ENCODE measurements at regions not wholly inside any gene's neighbourhood (a gene's known extent, or its start where the extent isn't known, plus 50 kb on each side); places are given as distances from the start of the nearest gene placed in this dataset.

- TF ChIP-seq, protein P1, sequence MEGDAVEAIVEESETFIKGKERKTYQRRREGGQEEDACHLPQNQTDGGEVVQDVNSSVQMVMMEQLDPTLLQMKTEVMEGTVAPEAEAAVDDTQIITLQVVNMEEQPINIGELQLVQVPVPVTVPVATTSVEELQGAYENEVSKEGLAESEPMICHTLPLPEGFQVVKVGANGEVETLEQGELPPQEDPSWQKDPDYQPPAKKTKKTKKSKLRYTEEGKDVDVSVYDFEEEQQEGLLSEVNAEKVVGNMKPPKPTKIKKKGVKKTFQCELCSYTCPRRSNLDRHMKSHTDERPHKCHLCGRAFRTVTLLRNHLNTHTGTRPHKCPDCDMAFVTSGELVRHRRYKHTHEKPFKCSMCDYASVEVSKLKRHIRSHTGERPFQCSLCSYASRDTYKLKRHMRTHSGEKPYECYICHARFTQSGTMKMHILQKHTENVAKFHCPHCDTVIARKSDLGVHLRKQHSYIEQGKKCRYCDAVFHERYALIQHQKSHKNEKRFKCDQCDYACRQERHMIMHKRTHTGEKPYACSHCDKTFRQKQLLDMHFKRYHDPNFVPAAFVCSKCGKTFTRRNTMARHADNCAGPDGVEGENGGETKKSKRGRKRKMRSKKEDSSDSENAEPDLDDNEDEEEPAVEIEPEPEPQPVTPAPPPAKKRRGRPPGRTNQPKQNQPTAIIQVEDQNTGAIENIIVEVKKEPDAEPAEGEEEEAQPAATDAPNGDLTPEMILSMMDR (IDR thresholded peaks at IDR 0.05; ENCODE audit: unreplicated experiment): no peak
- DNase-seq (ENCODE audit: low spot score in 2 of 2, unreplicated experiment in 2 of 2): no peak
Measured at GRCh38 chr16:80144191-80144590, 396.6 kb upstream of the DYNLRB2 start.

GRCh38 chr16:80142940-80143339 lies 397.9 kb upstream of the DYNLRB2 start:
- TF ChIP-seq, protein P1 (IDR thresholded peaks at IDR 0.05; ENCODE audit: unreplicated experiment): no peak
- Mint-ChIP-seq H3K27me3 (ENCODE audit: low read depth) (peaks cover 13% of the 10 kb centered on the region), H3K27ac (no peak overlapping the region), H3K36me3 (no peaks in the 10 kb centered on the region), H3K9me3 (peaks cover 29% of the 10 kb centered on the region), H3K4me1 (no peaks in the 10 kb centered on the region), H3K4me3 (no peak overlapping the region)
- no peak for DNase-seq (ENCODE audit: low spot score in 2 of 2, unreplicated experiment in 2 of 2)

More at GRCh38 chr16:80144191-80144590, 396.6 kb upstream of the DYNLRB2 start:
- H3K4me1 Mint-ChIP-seq: no peaks in the 10 kb centered on the region
- H3K36me3 Mint-ChIP-seq: no peaks in the 10 kb centered on the region
- no peak overlapping the region for H3K27ac Mint-ChIP-seq
- H3K9me3 Mint-ChIP-seq: peaks cover 29% of the 10 kb centered on the region
- H3K4me3 Mint-ChIP-seq: no peak overlapping the region
- H3K27me3 Mint-ChIP-seq (ENCODE audit: low read depth): peaks cover 17% of the 10 kb centered on the region

GRCh38 chr16:80142281-80142680 lies 398.5 kb upstream of the DYNLRB2 start:
- H3K36me3 Mint-ChIP-seq: no peaks in the 10 kb centered on the region
- H3K9me3 Mint-ChIP-seq: peaks cover 33% of the 10 kb centered on the region
- H3K27ac Mint-ChIP-seq: no peak overlapping the region
- DNase-seq (ENCODE audit: low spot score in 2 of 2, unreplicated experiment in 2 of 2): no peak
- TF ChIP-seq, protein P1 (IDR thresholded peaks at IDR 0.05; ENCODE audit: unreplicated experiment): no peak
- H3K4me3 Mint-ChIP-seq: no peak overlapping the region
- H3K4me1 Mint-ChIP-seq: no peaks in the 10 kb centered on the region
- peaks cover 7% of the 10 kb centered on the region for H3K27me3 Mint-ChIP-seq (ENCODE audit: low read depth)

DNA sequence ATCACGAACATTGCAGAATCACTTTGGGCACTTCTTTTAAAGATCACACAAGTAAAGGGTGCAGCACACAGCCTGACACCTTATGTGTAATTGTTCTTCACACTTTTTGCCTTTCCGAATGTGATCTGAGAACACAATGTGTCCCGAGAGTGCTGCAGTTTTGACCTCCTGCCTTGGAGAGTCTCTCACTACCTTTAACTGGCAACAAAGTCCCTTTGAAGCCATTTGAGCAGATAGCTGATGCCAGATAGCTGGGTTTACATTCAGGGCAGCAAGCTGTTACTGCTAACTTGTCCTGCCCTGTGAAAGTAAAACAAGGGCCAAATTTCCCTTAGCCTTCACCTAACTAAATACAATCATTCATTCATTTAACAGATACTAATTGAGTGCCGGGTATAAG lies 411.0 kb upstream of the DYNLRB2 start:
- H3K4me1 Mint-ChIP-seq: no peaks in the 10 kb centered on the region
- H3K27ac Mint-ChIP-seq: no peak overlapping the region
- no peak for DNase-seq (ENCODE audit: low spot score in 2 of 2, unreplicated experiment in 2 of 2)
- TF ChIP-seq, protein P1 (IDR thresholded peaks at IDR 0.05; ENCODE audit: unreplicated experiment): no peak
- H3K27me3 Mint-ChIP-seq (ENCODE audit: low read depth): peaks cover 31% of the 10 kb centered on the region
- H3K4me3 Mint-ChIP-seq: no peak overlapping the region
- peaks cover 12% of the 10 kb centered on the region for H3K9me3 Mint-ChIP-seq
- no peaks in the 10 kb centered on the region for H3K36me3 Mint-ChIP-seq

DNA sequence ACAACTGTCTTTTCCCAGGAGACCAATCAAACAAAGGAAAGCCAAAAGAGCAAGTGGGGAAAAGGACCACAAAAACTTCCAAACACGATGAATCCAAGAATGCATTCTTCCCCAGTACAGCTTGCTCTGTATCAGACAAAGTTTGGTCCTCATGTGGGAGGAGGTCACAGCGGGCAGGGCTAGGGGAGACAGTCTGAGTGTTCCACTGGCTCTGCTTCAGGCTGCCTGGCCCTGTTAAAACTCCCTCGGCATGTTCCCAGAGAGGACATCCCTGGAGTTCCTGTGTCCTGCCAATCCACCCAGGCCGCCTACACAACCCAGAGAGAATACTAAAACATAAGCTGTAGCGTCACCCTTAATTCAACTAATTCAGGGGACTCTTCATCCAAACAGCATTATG lies 415.1 kb upstream of the DYNLRB2 start:
- no peaks in the 10 kb centered on the region for H3K36me3 Mint-ChIP-seq
- H3K4me1 Mint-ChIP-seq: peaks cover 2% of the 10 kb centered on the region
- TF ChIP-seq, protein P1 (IDR thresholded peaks at IDR 0.05; ENCODE audit: unreplicated experiment): no peak

GRCh38 chr16:80123189-80123588 lies 417.6 kb upstream of the DYNLRB2 start:
- Mint-ChIP-seq H3K4me1 (peaks cover 2% of the 10 kb centered on the region), H3K27me3 (ENCODE audit: low read depth) (peaks cover 14% of the 10 kb centered on the region), H3K36me3 (no peaks in the 10 kb centered on the region), H3K4me3 (no peak overlapping the region), H3K9me3 (no peaks in the 10 kb centered on the region), H3K27ac (no peak overlapping the region)
- DNase-seq (ENCODE audit: low spot score in 2 of 2, unreplicated experiment in 2 of 2): no peak
- TF ChIP-seq, protein P1 (IDR thresholded peaks at IDR 0.05; ENCODE audit: unreplicated experiment): no peak

More for the DNA sequence above, 415.1 kb upstream of the DYNLRB2 start:
- Mint-ChIP-seq H3K27ac (no peak overlapping the region), H3K4me3 (no peak overlapping the region), H3K9me3 (no peaks in the 10 kb centered on the region), H3K27me3 (ENCODE audit: low read depth) (peaks cover 22% of the 10 kb centered on the region)
- no peak for DNase-seq (ENCODE audit: low spot score in 2 of 2, unreplicated experiment in 2 of 2)
